ENCODE measurements at regions not wholly inside any gene's neighbourhood (a gene's known extent, or its start where the extent isn't known, plus 50 kb on each side); places are given as distances from the start of the nearest gene placed in this dataset.
"Not testable (repeated sequence)": the region's sequence is repeated elsewhere in the genome, so short reads cannot be mapped to it uniquely, and the experiment has no call there.

- ATAC-seq (no peak), DNase-seq (no peak)
Observed at GRCh38 chr14:96686126-96686525, 111.1 kb upstream of the VRK1 start.

DNA sequence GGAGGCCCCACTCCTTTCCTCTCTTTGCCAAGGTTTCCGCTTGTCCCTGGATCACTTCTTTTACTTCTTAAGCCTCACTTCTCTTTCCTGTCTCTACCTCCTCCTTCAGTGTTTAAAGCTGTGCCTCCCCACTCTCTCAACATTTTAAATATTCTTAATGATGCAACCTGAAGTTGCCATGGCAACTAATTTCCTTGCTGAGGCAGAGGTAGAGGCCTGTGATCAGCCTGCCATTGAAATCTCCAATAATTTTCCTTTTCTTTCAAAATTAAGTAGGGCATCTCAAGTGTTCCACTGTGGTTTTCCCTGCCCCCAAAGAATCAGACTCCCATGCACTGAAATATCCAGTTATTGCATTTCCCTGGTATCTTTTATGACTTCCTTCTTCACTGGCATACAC is 108.6 kb upstream of the VRK1 start:
- ATAC-seq (no peak), DNase-seq (no peak)

GRCh38 chr14:96690713-96691383 is 106.3 kb upstream of the VRK1 start:
- DNase-seq (no peak), ATAC-seq (no peak)

DNA sequence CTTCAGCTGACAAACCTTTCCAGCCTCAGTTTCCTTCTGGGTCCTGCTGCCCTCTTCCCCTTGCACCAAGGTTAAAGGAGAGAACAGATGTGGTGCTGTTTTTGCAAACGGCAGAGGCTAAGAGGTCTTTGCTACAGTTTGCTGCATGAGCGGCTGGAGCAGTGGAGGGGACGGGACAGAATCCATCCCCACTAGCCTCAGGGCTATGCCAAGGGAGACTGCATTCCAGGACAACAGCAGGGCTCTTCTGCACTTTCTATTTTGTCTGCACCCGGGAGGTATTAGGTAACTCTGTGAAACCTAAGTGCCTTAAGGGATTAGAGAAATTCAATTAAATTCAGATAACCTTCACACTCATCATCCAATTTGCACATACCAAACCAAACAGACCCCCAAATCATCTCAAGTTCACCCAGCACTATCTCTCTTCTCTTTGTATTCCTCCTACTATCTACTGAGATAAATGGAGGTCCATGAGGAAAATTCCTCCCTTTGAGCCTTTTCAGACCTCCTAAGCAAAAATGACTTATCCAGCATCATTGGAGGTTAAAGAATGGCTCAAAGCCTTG is 103.8 kb upstream of the VRK1 start:
- ATAC-seq, result no peak
- DNase-seq, result no peak

GRCh38 chr14:96693987-96694386 is 103.2 kb upstream of the VRK1 start:
- DNase-seq (no peak), ATAC-seq (no peak)

DNA sequence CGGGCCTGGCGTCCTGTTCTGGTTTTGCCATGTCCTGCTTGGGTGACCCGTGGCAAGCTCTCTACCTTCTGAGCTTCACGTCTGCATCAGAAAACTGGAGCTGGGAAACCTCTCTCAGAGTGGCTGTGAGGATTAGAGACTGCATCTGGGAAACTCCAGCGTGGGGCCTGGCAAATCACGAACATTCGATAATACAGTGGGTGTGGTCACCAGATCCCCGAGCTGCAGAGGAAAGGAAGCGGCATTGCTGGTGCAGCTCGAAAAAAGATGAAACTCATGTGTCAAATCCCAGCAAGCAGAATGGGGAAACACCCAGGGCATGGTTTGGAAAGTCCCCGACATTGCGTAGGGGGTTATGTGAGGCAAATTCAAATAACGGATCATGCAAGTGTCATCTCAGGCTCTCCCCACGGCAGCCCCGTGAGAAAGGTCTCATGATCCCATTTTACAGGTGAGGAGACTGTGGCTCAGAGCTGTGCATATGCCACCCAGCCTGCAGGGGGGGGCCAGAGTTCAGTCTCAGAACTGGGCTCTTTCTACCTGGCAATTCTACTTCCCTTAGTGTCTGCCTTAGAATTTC is 98.1 kb upstream of the VRK1 start:
- ATAC-seq, result peak; percentile 38

GRCh38 chr14:96699666-96700065 is 97.5 kb upstream of the VRK1 start:
- ATAC-seq (no peak), DNase-seq (no peak)

More for the DNA sequence above, 98.1 kb upstream of the VRK1 start:
- peak; percentile 24 for DNase-seq

- no peak for DNase-seq
- no peak for ATAC-seq
Observed at GRCh38 chr14:96702831-96703230, 94.4 kb upstream of the VRK1 start.

- DNase-seq (no peak), ATAC-seq (no peak)
Observed at GRCh38 chr14:96705422-96706092, 91.6 kb upstream of the VRK1 start.

DNA sequence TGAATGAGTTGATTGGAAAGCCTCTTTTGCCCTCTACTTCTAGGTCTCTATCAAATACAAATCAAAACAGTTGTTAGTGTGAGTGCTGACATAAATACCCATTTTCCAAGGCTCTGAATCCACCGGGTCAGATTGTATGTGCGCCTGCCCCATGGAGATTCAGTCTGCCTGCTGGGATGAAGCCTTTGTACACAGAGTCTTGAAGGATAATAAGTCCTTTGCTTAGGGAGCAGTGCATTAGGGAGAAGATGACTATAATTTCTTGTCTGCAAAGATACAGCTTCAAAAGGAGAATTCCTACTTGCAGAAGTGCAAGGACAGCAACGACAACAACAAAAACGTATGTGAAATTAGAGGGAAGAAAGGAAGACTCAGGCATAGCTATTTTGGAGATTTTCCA is 90.3 kb upstream of the VRK1 start:
- no peak for DNase-seq
- no peak for ATAC-seq

GRCh38 chr14:96710060-96710666 is 87.0 kb upstream of the VRK1 start:
- DNase-seq, result no peak
- no peak for ATAC-seq

GRCh38 chr14:96711559-96712267 is 85.5 kb upstream of the VRK1 start:
- no peak for ATAC-seq

DNA sequence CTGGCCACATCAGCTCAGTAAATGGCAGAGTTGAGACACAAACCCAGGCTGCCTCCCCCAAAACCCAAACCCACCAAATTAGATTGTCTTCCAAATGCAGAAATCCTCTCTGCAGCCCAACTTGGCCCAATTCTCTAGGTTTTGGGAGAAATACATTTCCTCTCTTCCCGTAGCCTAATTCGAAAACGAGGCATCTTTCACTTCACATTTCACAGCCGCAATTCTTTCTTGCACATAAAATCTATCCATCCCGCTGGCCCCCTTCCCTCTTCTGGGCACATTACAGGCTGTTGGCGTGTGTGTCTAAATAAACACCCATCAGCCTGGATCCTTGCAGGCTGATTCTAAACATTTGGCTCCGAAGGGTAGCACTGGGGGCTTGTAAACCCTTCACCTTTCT is 83.8 kb upstream of the VRK1 start:
- no peak for DNase-seq
- no peak for ATAC-seq

More at GRCh38 chr14:96711559-96712267, 85.5 kb upstream of the VRK1 start:
- no peak for DNase-seq

- DNase-seq, ATAC-seq: not testable (repeated sequence)
Observed at GRCh38 chr14:96714537-96714936, 82.6 kb upstream of the VRK1 start.

- DNase-seq (no peak), ATAC-seq (no peak)
Observed at GRCh38 chr14:96717116-96717515, 80.1 kb upstream of the VRK1 start.

DNA sequence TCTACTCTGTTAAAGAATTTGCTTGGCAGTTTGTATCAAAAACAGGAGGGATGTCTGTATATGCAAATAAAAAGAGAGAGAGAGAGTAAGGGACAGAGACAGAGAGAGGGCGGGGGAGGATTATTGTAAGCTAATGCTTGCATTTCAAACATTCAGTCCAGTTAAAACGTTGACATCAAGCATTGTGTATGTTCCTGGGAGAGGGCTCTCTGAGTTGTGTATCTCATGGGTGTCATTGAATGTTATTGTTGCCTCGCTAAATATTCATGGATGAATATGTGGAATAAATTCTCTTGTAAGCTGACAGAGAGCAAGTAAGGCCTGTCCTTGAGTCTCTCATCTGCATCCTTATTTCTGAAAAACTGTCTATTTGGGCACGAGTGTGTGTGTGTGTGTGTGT is 78.8 kb upstream of the VRK1 start:
- ATAC-seq (no peak), DNase-seq (no peak)

- ATAC-seq, DNase-seq: not testable (repeated sequence)
Observed at GRCh38 chr14:96720702-96721101, 76.5 kb upstream of the VRK1 start.

- DNase-seq, result no peak
- ATAC-seq, result no peak
Observed at GRCh38 chr14:96722736-96723135, 74.4 kb upstream of the VRK1 start.

GRCh38 chr14:96723946-96724345 is 73.2 kb upstream of the VRK1 start:
- ATAC-seq, result no peak
- DNase-seq, result no peak

GRCh38 chr14:96725232-96725631 is 72.0 kb upstream of the VRK1 start:
- no peak for DNase-seq
- ATAC-seq, result no peak

DNA sequence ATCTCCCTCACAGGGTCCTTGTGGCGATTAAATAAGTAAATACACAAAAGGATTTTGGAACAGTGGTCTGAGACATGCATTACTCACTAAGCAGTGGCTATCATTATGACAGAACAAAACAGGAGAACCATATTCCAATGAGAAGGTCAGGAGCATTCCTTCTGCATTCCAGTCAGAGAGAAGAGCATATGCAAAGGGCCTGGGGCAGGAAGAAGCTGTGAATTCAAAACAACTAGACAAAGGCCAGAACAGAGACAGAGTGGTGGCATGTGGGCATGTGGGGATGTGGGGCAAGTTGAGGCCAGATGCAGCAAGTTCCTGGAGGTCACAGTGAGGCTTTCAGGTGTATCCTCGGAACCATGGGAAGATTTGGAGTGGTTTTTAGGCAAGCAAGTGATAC is 70.1 kb upstream of the VRK1 start:
- ATAC-seq (no peak), DNase-seq (no peak)

GRCh38 chr14:96727491-96727890 is 69.7 kb upstream of the VRK1 start:
- no peak for ATAC-seq
- DNase-seq, result no peak
